MG63 (cell line): ENCODE measurements at regions not wholly inside any gene's neighbourhood (a gene's known extent, or its start where the extent isn't known, plus 50 kb on each side); places are given as distances from the start of the nearest gene placed in this dataset.
"Not testable (repeated sequence)": the region's sequence is repeated elsewhere in the genome, so short reads cannot be mapped to it uniquely, and the experiment has no call there.

Experiments
- DNase-seq: peaks from one replicate; pipeline ENCODE4 v3.0.0-alpha.2; 2020
- H3K27me3 ChIP-seq: fragments of 250-450 bp; sonication (Bioruptor Pico); 2 replicates; pipeline ENCODE4 v1.5.1; 2020; ENCODE audit warnings: mild to moderate bottlenecking, moderate library complexity
- H3K36me3 ChIP-seq: fragments of 250-450 bp; sonication (Bioruptor Pico); 2 replicates; pipeline ENCODE4 v1.5.1; 2020; ENCODE audit warnings: mild to moderate bottlenecking, moderate library complexity
- H3K4me3 ChIP-seq: fragments of 250-450 bp; sonication (Bioruptor Pico); 2 replicates; pipeline ENCODE4 v1.5.1; 2020; ENCODE audit warnings: mild to moderate bottlenecking, moderate library complexity
- H3K9me3 ChIP-seq: fragments of 250-450 bp; sonication (Bioruptor Pico); 2 replicates; pipeline ENCODE4 v1.5.1; 2020; ENCODE audit warnings: mild to moderate bottlenecking, moderate library complexity

DNA sequence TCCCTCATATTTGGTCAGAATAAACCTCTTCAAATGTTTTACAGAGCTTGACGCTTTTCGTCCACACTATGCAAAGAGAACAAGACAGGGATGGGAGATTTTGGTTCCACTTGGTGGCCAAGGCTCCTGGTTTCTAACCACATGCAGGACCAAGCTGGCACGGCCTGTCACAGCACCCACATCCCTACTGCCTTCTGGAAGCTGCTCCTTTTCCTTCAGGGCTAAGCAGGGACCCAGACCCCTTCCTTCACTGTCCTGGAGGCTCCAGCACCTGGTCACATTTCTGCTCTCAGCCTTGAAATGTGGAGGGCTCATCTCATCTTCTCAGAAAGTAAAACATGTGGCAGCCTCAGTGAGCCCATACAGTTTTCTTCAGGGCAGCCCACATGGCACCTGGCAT lies 50.4 kb upstream of the ARHGEF7 start:
- no peak overlapping the region for H3K4me3 ChIP-seq
- H3K9me3 ChIP-seq = no peaks in the 10 kb centered on the region
- no peaks in the 10 kb centered on the region; the same call in 1 of the 2 replicates for H3K27me3 ChIP-seq
- no peak for DNase-seq
- no peaks in the 10 kb centered on the region for H3K36me3 ChIP-seq

DNA sequence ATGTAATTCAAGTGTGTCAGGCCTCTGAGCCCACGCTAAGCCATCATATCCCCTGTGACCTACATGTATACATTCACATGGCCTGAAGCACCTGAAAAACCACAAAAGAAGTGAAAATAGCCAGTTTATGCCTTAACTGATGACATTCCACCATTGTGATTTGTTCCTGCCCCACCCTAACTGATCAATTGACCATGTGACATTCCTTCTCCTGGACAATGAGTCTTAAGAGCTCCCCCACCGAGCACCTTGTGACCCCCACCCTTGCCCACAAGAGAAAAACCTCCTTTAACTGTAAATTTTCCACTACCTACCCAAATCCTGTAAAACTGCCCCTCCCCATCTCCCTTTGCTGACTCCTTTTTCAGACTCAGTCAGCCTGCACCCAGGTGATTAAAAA lies 52.1 kb upstream of the ARHGEF7 start:
- Histone ChIP-seq H3K4me3 (no peak overlapping the region), H3K9me3 (no peaks in the 10 kb centered on the region), H3K36me3 (no peaks in the 10 kb centered on the region), H3K27me3 (no peaks in the 10 kb centered on the region; the same call in 1 of the 2 replicates)
- no peak for DNase-seq

DNA sequence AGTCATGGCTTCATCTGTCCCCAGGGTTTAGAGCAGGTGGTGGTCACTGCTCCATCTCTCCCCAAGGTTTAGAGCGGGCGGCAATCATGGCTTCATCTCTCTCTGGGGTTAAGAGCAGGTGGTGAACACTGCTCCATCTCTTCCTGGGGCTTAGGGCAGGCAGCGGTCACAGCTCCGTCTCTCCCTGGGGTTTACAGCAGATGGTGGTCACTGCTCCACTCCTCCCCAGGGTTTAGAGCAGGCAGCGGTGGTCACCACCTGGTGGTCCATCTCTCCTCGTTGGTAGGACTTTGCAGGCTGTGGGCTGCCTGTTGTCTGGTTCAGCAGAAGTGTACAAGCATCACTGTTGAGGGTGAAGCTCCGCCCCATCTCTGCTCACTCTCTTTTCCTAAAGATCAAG lies 52.8 kb upstream of the ARHGEF7 start:
- DNase-seq = no peak
- no peaks in the 10 kb centered on the region for H3K36me3 ChIP-seq

DNA sequence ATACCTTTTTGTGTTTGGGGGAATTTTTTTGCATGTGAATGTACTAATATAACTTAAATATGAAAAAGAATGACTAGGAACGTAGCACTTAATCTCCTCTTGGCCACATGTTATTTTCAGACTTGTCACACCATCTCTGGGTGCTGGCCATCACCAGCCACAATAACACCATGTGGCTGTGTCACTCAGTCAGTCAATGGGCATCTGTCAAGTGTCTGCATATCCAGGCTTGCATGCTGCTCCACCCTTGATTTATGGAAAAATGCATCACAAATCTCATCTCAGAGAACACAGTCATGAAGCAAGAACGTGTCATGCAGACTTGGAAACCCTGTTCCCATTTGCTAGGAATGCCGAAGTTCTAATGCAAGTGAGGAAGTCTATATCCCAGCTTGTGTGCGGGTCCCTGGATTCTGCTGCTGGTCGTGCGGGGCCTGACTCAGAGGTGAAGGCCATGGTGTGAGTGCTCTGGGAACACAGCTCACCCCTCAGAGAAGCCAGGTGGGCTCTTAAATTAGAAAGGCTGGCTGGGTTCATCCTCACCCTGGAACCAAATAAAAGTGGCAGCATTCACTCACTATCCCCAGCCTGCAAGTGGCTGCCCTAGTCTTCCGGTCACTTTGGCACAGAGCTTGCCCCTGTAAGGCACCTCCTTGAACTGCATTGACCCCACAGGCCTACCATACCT lies 53.6 kb upstream of the ARHGEF7 start:
- 0 out of 2 replicates have a peak, but pooled peaks cover 3% of the 10 kb centered on the region for H3K9me3 ChIP-seq
- no peaks in the 10 kb centered on the region for H3K27me3 ChIP-seq
- no peak for DNase-seq
- H3K36me3 ChIP-seq = no peaks in the 10 kb centered on the region
- no peak overlapping the region for H3K4me3 ChIP-seq

More for the DNA sequence above, 52.8 kb upstream of the ARHGEF7 start:
- Histone ChIP-seq H3K27me3 (no peaks in the 10 kb centered on the region), H3K9me3 (0 out of 2 replicates have a peak, but pooled peaks cover 3% of the 10 kb centered on the region), H3K4me3 (no peak overlapping the region)

DNA sequence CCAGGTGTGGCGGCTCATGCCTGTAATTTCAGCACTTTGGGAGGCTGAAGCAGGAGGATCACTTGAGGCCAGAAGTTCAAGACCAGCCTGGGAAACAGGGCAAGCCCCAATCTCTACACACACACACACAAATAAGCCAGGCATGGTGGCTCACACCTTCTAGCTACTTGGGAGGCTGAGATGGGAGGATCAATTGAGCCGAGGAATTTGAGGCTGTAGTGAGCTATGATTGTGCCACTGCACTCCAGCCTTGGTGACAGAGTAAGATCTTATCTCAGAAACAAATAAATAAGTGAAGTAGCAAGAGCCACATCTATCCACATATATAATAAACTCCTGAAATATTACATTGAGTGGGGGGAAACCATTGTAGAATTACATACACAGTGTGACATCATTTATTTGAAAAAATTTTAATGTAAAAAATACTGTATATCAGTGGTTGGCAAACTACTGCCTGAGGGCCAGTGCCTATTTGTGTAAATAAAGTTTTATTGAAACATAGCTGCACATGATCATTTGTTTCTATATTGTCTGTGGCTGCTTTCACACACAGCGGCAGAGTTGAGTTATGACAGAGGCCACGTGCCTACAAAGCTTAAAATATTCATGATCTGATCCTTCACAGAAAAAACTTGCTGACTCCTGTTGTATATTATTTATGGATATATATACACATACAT lies 54.7 kb upstream of the ARHGEF7 start:
- no peak overlapping the region for H3K4me3 ChIP-seq
- no peaks in the 10 kb centered on the region for H3K36me3 ChIP-seq
- 0 out of 2 replicates have a peak, but pooled peaks cover 3% of the 10 kb centered on the region for H3K9me3 ChIP-seq
- H3K27me3 ChIP-seq = no peaks in the 10 kb centered on the region
- no peak for DNase-seq

DNA sequence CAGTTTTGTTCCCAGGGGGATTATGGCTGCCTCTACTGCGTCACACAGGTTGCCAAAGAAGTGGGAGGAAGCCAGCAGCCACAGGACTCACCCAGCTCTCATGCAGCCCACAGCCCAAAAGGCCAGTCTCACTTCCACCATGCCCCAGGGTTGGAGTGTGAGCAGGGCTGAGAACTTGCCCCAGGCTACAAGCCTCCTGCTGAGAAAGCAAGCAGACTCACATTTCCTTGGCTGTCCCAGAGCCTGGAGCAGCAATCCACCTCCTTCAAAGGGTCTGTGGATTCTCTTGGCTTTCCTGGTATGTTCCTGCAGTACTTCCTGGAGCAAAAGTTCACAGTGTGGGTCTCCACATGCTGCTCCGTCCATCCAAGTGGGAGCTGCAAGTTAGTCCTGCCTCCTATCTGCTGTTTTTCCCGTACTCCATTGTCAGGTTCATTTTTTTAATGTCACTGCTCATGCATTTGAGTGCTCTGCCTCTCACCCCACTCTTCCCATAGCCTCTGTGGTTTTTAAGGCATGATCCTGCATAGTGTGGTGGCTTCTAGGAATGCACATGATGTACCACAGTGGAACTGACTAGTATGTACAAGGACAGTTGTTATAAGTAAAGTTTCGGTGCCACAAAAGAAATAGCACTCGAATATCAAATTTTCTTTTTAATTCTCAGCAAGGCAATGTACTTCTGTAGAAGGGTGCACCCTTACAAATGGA lies 56.2 kb upstream of the ARHGEF7 start:
- Histone ChIP-seq H3K27me3 (no peaks in the 10 kb centered on the region), H3K4me3 (no peak overlapping the region), H3K36me3 (no peaks in the 10 kb centered on the region), H3K9me3 (0 out of 2 replicates have a peak, but pooled peaks cover 3% of the 10 kb centered on the region)
- no peak for DNase-seq

DNA sequence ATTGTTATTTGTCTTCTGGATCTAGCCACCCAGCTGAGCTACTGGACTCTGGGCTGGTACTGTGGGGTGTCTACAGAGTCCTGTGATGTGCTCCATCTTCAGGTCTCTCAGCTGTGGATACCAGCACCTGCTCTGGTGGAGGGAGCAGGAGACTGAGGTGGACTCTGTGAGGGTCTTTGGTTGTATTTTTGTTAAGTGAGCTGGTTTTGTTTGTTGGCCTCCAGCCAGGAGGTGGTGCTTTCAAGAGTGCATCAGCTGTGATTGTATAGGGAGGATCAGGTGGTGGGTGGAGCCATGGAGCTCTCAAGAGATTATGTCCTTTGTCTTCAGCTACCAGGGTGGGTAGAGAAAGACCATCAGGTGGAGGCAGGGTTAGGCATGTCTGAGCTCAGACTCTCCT lies 56.8 kb upstream of the ARHGEF7 start:
- not testable (repeated sequence) for H3K36me3 ChIP-seq, H3K27me3 ChIP-seq, H3K4me3 ChIP-seq, DNase-seq, H3K9me3 ChIP-seq

DNA sequence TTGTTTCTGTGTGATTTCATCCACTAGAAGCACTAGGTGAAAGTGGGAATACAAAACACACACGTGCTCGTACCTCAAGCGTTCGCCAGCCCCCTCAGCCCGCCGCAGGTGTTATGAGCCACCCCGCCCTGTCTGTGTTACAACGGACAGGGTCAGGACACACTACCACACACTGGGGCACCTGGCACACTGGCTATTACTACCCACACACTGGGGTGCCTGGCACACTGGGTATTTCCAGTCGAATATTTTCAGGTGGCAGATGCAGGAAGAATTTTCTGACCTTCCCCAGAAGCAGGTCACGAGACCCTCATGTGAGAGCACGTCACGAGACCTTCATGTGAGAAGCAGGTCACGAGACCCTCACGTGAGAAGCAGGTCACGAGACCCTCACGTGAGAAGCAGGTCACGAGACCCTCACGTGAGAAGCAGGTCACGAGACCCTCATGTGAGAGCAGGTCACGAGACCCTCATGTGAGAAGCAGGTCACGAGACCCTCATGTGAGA lies 63.3 kb upstream of the ARHGEF7 start:
- H3K36me3 ChIP-seq, H3K9me3 ChIP-seq, H3K4me3 ChIP-seq, DNase-seq, H3K27me3 ChIP-seq: not testable (repeated sequence)

DNA sequence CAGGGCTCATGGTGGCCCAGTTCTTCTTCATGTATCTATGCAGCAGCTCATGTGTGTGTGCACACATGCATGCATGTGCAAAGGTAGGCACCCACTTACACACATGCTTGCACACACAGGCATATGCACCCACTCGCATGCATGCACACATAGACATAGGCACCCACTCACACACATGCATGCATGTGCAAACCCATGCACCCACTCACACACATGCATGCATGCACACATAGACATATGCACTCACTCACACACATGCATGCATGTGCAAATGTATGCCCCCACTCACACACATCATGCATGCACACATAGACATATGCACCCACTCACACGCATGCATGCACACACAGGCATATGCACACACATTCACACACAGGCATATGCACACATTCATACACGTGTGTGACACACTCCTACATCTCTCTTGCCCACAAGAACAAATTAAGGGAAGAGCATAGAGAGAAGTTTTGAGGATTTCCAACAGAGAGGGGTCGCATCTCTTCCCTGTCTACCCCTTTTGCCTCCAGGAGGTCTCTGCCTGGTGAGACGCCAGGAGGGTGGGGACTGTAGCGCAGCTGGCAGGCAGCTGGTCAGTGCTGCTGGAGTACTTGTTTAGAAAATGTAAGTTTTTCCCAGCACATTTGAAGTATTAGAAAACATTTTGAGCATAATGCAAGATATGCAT lies 63.9 kb upstream of the ARHGEF7 start:
- DNase-seq = no peak
- Histone ChIP-seq H3K36me3 (no peaks in the 10 kb centered on the region), H3K27me3 (no peaks in the 10 kb centered on the region), H3K9me3 (no peaks in the 10 kb centered on the region), H3K4me3 (no peak overlapping the region)

DNA sequence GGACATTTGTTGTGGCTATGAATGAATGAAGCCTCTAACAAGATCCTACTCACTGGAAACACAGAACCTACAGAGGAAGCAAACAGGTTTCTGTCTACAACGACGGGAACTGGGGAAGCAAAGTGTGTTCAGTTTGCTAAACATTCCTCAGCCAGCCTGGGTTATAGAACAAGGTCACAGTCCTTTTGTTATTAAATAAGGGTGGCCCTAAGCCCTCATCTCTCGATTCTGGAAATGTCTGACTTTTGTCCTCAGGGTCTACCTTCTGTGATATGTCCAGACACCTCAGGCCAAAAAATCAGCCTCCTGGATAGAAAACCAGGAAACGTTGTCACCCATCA lies 64.6 kb upstream of the ARHGEF7 start:
- H3K9me3 ChIP-seq = no peaks in the 10 kb centered on the region
- DNase-seq = no peak
- H3K27me3 ChIP-seq = no peaks in the 10 kb centered on the region
- H3K36me3 ChIP-seq = no peaks in the 10 kb centered on the region
- H3K4me3 ChIP-seq = no peak overlapping the region

DNA sequence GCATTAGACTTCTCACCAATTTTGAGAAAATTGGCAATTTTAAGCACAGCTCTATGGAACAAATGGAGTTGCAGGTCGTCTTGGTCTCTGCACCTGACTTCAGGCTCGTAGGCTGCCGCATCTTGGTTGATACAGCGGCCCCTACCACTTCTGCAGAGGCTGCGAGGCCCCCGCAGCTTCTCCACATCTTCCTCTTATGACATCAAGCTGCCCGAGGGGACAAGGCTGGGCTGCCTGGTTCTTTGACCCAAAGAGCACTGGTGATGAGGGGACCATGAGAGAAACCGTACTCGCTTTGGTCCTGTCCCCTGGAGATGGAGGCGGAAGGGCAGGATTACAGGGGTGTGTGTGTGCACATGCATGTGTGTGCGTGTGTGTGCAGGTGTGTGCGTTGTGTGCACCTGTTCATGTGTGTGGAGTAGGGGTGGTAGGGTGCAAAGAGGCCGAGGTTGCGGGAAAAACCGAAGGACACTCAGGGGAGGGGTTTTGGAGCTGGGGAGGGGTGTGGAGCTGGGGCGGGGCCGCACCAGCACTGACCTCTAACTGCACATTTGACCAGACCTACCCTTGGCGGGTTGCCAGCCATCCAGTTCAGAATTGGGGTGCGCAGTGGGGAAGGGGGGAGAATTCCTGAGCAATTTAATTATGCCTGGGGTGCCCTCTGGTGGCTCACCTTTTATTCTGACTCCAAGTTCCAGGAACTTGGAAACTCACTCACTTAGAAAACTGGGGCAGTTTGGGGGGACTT lies 65.1 kb upstream of the ARHGEF7 start:
- H3K4me3 ChIP-seq = no peak overlapping the region
- H3K27me3 ChIP-seq = no peaks in the 10 kb centered on the region
- H3K9me3 ChIP-seq = no peaks in the 10 kb centered on the region
- no peak for DNase-seq
- H3K36me3 ChIP-seq = no peaks in the 10 kb centered on the region

DNA sequence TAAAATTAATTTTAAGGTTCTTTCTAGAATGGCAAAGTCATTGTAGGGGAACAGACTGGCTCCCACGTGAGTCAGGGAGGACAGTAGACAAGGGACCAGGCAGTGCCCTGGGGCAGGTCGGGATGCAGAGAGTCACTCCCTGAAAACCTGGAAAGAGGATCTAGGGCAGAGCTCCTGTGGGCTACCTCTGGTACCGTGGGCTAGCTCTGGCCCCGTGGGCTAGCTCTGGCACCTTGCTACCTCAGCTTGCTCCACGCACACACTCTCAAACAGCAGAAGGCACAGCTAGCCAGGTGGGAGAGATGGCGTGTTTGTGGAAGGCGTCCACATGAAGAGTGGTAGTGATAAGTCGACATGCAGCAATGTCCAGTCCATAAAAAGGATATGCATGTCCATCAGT lies 66.7 kb upstream of the ARHGEF7 start:
- H3K36me3 ChIP-seq = no peaks in the 10 kb centered on the region
- no peaks in the 10 kb centered on the region for H3K9me3 ChIP-seq
- no peaks in the 10 kb centered on the region for H3K27me3 ChIP-seq
- no peak overlapping the region for H3K4me3 ChIP-seq
- no peak for DNase-seq

DNA sequence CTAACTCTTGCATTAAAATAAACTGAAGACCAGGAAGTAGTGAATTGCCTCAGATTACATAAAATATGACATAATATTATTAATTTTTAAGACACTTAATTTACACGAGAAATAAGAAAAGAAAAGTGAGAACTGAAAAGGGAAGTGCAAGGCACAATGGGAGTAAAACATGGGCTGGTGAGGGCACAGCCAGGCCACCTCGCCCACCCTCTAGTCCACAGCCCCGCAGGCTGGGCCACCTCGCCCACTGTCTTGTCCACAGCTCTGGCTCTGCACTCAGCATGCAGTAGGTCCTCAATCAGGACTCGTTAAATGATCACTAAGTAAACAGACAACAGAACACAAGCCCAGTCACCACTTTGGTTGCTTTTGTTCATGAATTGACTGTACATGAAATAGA lies 67.8 kb upstream of the ARHGEF7 start:
- Histone ChIP-seq H3K4me3 (no peak overlapping the region), H3K36me3 (no peaks in the 10 kb centered on the region), H3K9me3 (no peaks in the 10 kb centered on the region), H3K27me3 (no peaks in the 10 kb centered on the region)
- DNase-seq = no peak

DNA sequence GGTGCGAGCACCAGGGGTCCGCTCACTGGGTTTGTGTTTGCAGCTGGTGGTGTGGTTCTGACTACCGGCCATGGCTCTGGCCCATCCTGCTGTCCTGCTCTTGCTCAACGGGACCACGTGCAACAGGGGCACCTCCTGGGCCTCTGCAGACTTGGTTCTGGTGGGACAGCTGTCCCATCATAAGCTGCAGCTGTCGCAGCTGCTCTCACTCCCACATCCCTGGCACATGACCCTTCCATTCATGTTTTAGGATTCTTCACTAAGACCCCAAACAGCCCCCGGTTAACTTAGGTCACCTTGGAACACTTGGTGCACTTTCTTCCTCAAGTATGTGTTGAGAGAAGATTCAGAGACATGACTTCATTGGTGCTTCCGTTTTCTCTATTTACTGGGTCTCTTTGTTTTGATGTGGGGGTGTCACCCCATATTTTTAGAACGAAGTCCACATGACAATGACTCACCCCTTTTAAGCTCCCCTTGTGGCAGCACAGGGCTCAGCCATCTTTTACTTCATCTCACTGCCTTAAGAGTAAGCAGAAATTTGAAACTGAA lies 68.4 kb upstream of the ARHGEF7 start:
- H3K27me3 ChIP-seq = no peaks in the 10 kb centered on the region
- H3K9me3 ChIP-seq = no peaks in the 10 kb centered on the region
- no peak overlapping the region for H3K4me3 ChIP-seq
- DNase-seq = no peak
- no peaks in the 10 kb centered on the region for H3K36me3 ChIP-seq

DNA sequence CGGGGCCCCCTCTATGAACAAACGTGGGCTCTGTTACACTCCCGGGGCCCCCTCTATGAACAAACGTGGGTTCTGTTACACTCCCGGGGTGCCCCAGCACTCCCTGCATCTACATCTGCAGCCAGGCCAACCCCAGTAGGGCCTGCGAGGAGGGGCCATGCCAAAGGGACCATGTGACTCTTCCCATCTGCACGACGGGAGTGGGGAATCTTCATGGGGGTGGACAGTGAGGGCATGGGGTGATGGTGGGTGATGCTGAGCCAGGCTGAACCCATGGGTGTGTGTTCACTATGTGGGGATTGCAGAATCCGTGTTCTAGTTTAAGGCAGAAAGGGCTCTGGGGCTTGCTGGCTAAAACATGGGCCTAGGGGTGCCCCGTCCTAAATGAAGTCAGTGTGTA lies 69.9 kb upstream of the ARHGEF7 start:
- Histone ChIP-seq H3K4me3 (no peak overlapping the region), H3K36me3 (no peaks in the 10 kb centered on the region), H3K9me3 (no peaks in the 10 kb centered on the region), H3K27me3 (peaks cover under 1% of the 10 kb centered on the region; the same call in 1 of the 2 replicates)
- DNase-seq = no peak
